PC-9 (cell line): ENCODE measurements at regions not wholly inside any gene's neighbourhood (a gene's known extent, or its start where the extent isn't known, plus 50 kb on each side); places are given as distances from the start of the nearest gene placed in this dataset.

Source experiments
- BruUV-seq: library from RNA; stranded (reverse); fragments of 400-500 nt; replicated peaks from 2 replicates; lab custom pipeline; 2021; lab: Mats Ljungman, UMichigan
- CTCF ChIA-PET: fragments of 300-600 bp; sonication (Branson Sonifier 250); formaldehyde crosslinking; loops from one replicate; lab custom pipeline; 2022; ENCODE audit warnings: antibody characterized with exemption; lab: Charles Lee
- POLR2A ChIA-PET: fragments of 300-600 bp; sonication (Branson Sonifier 250); formaldehyde crosslinking; loops from one replicate; lab custom pipeline; 2022; ENCODE audit warnings: antibody characterized with exemption; ENCODE audit not compliant: unreplicated experiment; lab: Charles Lee
- DNase-seq, 2 experiments: peaks; one replicate each; pipeline versions ENCODE4 v3.0.0 to v3.0.0-alpha.2; 2015 to 2022; ENCODE audit warnings: mixed read lengths in 1 of 2
- H2AFZ ChIP-seq: fragments of 200-600 bp; sonication (generic); 2 replicates; pipeline ENCODE4 v1.8.1; 2017; ENCODE audit warnings: antibody characterized with exemption
- H3F3A ChIP-seq: fragments of 200-600 bp; sonication (generic); 2 replicates; pipeline ENCODE4 v1.8.1; 2017; ENCODE audit warnings: antibody characterized with exemption, mild to moderate bottlenecking, low read depth; ENCODE audit not compliant: insufficient read depth
- H3K27ac ChIP-seq: fragments of 200-600 bp; sonication (generic); 2 replicates; pipeline ENCODE4 v1.6.1; 2016; ENCODE audit warnings: mixed run types
- H3K27me3 ChIP-seq: fragments of 200-600 bp; sonication (generic); 2 replicates; pipeline ENCODE4 v1.6.1; 2016; ENCODE audit warnings: low read depth, mixed run types; ENCODE audit not compliant: insufficient read depth
- H3K36me3 ChIP-seq: fragments of 200-600 bp; sonication (generic); 2 replicates; pipeline ENCODE4 v1.6.1; 2016; ENCODE audit warnings: low read depth, mixed run types
- H3K4me1 ChIP-seq: fragments of 200-600 bp; sonication (generic); replicated peaks from 2 replicates; pipeline ENCODE4 v1.6.1; 2016; ENCODE audit warnings: mixed run types; ENCODE audit not compliant: insufficient read depth
- H3K4me2 ChIP-seq: fragments of 200-600 bp; sonication (generic); 2 replicates; pipeline ENCODE4 v1.6.1; 2017; ENCODE audit warnings: mixed run types
- H3K4me3 ChIP-seq: fragments of 200-600 bp; sonication (generic); 2 replicates; pipeline ENCODE4 v1.6.1; 2016; ENCODE audit warnings: mixed run types
- H3K79me2 ChIP-seq: fragments of 200-600 bp; sonication (generic); 2 replicates; pipeline ENCODE4 v1.6.1; 2017; ENCODE audit warnings: low read depth, mixed run types
- H3K9me2 ChIP-seq: fragments of 200-600 bp; sonication (generic); 2 replicates; pipeline ENCODE4 v1.8.1; 2017; ENCODE audit warnings: mild to moderate bottlenecking; ENCODE audit not compliant: insufficient read depth
- H3K9me3 ChIP-seq: fragments of 200-600 bp; sonication (generic); 2 replicates; pipeline ENCODE4 v1.8.1; 2016; ENCODE audit warnings: low read depth; ENCODE audit not compliant: insufficient read depth
- H4K20me1 ChIP-seq: fragments of 200-600 bp; sonication (generic); 2 replicates; pipeline ENCODE4 v1.8.1; 2017; ENCODE audit not compliant: insufficient read depth
- EZH2 ChIP-seq: fragments of 200-600 bp; sonication (generic); IDR thresholded peaks from 2 replicates; pipeline ENCODE4 v1.8.0; 2017; ENCODE audit warnings: antibody characterized with exemption, low read depth
- intact Hi-C: fragments of 100-400 bp; cut with micrococcal nuclease; formaldehyde crosslinking; loops from one replicate; pipeline ENCODE4 v1.10.0; 2022; ENCODE audit not compliant: unreplicated experiment
- TF ChIP-seq, protein P1 (sequence below): fragments of 200-600 bp; sonication (generic); conservative IDR thresholded peaks from 2 replicates; pipeline ENCODE4 v1.6.1; 2017; ENCODE audit warnings: mixed run types, antibody characterized with exemption, mild to moderate bottlenecking, moderate library complexity

DNA sequence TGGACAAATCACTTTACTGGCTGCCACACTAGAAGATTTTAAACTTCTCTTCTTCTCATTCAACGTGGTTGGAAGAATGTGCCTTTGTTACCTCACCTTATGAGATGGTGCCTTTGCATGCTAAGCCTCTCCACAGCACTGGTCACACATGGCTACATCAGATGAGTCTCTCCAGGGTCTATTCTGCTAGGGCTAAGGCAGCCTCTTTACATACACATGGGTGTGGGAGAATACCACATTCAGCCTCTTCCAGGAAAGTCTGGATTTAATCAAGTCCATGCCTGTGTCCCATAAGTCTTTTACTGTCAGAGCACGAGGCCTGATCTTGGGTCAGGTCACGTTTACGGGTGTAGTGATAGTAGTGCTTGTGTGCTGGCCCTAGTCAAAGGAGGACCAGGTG lies 701.5 kb downstream of the SORCS3 start:
- H3K79me2 ChIP-seq = no peaks in the 10 kb centered on the region
- ChIA-PET POLR2A (no interaction called here), CTCF (no interaction called here)
- no peak for DNase-seq
- no peaks in the 10 kb centered on the region for H4K20me1 ChIP-seq
- intact Hi-C loops = no loop called here
- no peaks in the 10 kb centered on the region for H3K9me2 ChIP-seq
- no peak overlapping the region for H3K27ac ChIP-seq
- no peaks in the 10 kb centered on the region for H3K9me3 ChIP-seq
- no peaks in the 10 kb centered on the region for H3K36me3 ChIP-seq
- H2AFZ ChIP-seq = no peak overlapping the region
- no peaks in the 10 kb centered on the region for H3K27me3 ChIP-seq
- BruUV-seq = no TSS peak
- no peaks in the 10 kb centered on the region for H3F3A ChIP-seq
- H3K4me2 ChIP-seq = no peak overlapping the region
- H3K4me1 ChIP-seq = no peaks in the 10 kb centered on the region
- TF ChIP-seq EZH2 = no peak
- TF ChIP-seq, protein P1, sequence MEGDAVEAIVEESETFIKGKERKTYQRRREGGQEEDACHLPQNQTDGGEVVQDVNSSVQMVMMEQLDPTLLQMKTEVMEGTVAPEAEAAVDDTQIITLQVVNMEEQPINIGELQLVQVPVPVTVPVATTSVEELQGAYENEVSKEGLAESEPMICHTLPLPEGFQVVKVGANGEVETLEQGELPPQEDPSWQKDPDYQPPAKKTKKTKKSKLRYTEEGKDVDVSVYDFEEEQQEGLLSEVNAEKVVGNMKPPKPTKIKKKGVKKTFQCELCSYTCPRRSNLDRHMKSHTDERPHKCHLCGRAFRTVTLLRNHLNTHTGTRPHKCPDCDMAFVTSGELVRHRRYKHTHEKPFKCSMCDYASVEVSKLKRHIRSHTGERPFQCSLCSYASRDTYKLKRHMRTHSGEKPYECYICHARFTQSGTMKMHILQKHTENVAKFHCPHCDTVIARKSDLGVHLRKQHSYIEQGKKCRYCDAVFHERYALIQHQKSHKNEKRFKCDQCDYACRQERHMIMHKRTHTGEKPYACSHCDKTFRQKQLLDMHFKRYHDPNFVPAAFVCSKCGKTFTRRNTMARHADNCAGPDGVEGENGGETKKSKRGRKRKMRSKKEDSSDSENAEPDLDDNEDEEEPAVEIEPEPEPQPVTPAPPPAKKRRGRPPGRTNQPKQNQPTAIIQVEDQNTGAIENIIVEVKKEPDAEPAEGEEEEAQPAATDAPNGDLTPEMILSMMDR = no peak
- H3K4me3 ChIP-seq = no peak overlapping the region

DNA sequence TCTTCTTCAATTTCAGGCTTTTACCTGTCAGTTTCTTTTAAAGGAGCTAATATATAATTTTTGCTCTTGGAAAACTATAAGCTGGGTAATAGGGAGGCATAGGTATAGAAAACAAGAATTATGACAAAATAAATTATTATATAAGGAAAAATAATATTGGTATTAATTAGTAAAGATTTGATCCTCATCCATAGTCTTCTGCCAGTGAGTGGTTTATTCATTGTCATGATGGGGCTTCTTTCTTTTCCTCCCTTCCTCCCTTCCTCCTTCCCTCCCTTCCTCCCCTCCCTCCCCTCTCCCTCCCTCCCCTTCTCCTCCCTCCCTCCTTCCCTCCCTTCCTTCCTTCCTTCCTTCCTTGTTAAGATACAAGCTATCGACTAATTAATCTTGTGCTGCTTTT lies 698.6 kb downstream of the SORCS3 start:
- H3K9me3 ChIP-seq = no peaks in the 10 kb centered on the region

DNA sequence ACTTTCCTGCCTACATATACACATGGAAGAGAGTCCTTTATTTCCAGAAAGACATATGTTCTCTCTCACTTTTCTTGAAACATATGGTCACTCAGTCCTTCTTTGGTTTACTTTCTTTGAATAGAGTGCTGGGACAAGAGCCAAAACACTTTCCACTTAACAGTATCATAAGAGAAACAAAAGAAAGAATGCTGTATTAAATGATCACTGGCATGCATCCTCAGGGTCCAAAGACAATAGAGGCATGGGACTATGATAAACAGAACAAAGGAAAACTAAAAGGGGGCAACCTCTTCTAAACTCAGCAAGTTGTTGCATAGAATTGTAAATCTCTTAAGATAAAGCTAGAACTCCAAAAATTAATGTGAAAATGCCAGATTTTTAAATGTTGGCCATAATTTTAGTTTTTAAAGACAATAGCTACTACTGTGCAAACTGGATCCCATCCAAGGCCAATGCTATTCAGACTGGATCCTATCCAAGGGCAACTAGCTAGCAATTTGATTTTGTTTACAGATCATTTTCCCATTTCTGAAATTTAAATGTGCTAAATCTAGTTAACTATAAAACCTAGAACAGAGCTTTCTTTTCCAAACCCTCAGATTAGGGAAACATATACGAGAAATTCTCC lies 687.5 kb downstream of the SORCS3 start:
- BruUV-seq = no TSS peak
- Histone ChIP-seq H3K27ac (no peak overlapping the region), H3F3A (no peaks in the 10 kb centered on the region), H2AFZ (no peak overlapping the region), H3K4me2 (no peak overlapping the region), H3K27me3 (no peaks in the 10 kb centered on the region), H4K20me1 (no peaks in the 10 kb centered on the region), H3K9me2 (no peaks in the 10 kb centered on the region), H3K36me3 (no peaks in the 10 kb centered on the region), H3K9me3 (no peaks in the 10 kb centered on the region), H3K4me3 (no peak overlapping the region), H3K4me1 (no peaks in the 10 kb centered on the region), H3K79me2 (no peaks in the 10 kb centered on the region)
- TF ChIP-seq, protein P1 = no peak
- no peak for TF ChIP-seq EZH2
- ChIA-PET CTCF (interaction anchor here (0.6 kb wide), 1 partner anchor 282 kb away, joined by 3 read pairs; no protein-coding TSS in a partner anchor), POLR2A (no interaction called here)
- intact Hi-C loops = no loop called here
- DNase-seq = no peak

More for the DNA sequence above, 698.6 kb downstream of the SORCS3 start:
- no peaks in the 10 kb centered on the region for H3K4me1 ChIP-seq
- no peak overlapping the region for H2AFZ ChIP-seq
- H3F3A ChIP-seq = no peaks in the 10 kb centered on the region
- ChIA-PET POLR2A (no interaction called here), CTCF (no interaction called here)
- BruUV-seq = no TSS peak
- H4K20me1 ChIP-seq = no peaks in the 10 kb centered on the region
- H3K36me3 ChIP-seq = no peaks in the 10 kb centered on the region
- no peak for DNase-seq
- H3K4me3 ChIP-seq = no peak overlapping the region
- TF ChIP-seq EZH2 = no peak
- TF ChIP-seq, protein P1 = no peak
- no peak overlapping the region for H3K4me2 ChIP-seq
- no peaks in the 10 kb centered on the region for H3K79me2 ChIP-seq
- H3K27me3 ChIP-seq = no peaks in the 10 kb centered on the region
- no peaks in the 10 kb centered on the region for H3K9me2 ChIP-seq
- intact Hi-C loops = no loop called here
- no peak overlapping the region for H3K27ac ChIP-seq
